SK-N-SH treated with all-trans-retinoic acid at 6 μM for 48 hours (cell line): ENCODE measurements at regions not wholly inside any gene's neighbourhood (a gene's known extent, or its start where the extent isn't known, plus 50 kb on each side); places are given as distances from the start of the nearest gene placed in this dataset.

Experiments used
- ARNTL ChIP-seq: fragments of 450-650 bp; formaldehyde crosslinking; IDR thresholded peaks from 2 replicates; pipeline ENCODE4 v1.5.0; 2020; ENCODE audit warnings: low read depth, mild to moderate bottlenecking, moderate library complexity, borderline replicate concordance
- BACH2 ChIP-seq: fragments of 250-450 bp; sonication (Bioruptor Pico); IDR thresholded peaks from 2 replicates; pipeline ENCODE4 v1.9.0; 2021; ENCODE audit warnings: mild to moderate bottlenecking, borderline replicate concordance
- ESRRG ChIP-seq: fragments of 250-450 bp; sonication (Bioruptor Pico); IDR thresholded peaks from 2 replicates; pipeline ENCODE4 v1.6.1; 2021; ENCODE audit warnings: mild to moderate bottlenecking
- PATZ1 ChIP-seq: fragments of 250-450 bp; sonication (Bioruptor Pico); IDR thresholded peaks from 2 replicates; pipeline ENCODE4 v1.8.0; 2020; ENCODE audit warnings: mild to moderate bottlenecking, moderate library complexity, borderline replicate concordance
- SNAI2 ChIP-seq: fragments of 250-450 bp; sonication (Bioruptor Pico); IDR thresholded peaks from 2 replicates; pipeline ENCODE4 v1.5.0; 2020; ENCODE audit warnings: mild to moderate bottlenecking, moderate library complexity
- TOX ChIP-seq: fragments of 250-450 bp; sonication (Bioruptor Pico); IDR thresholded peaks from 2 replicates; pipeline ENCODE4 v1.8.0; 2021; ENCODE audit warnings: mild to moderate bottlenecking, moderate library complexity, borderline replicate concordance
- ZC3H10 ChIP-seq: fragments of 250-450 bp; sonication (Bioruptor Pico); IDR thresholded peaks from 2 replicates; pipeline ENCODE4 v1.5.1; 2021; ENCODE audit warnings: mild to moderate bottlenecking, moderate library complexity
- ZFP3 ChIP-seq: fragments of 250-450 bp; sonication (Bioruptor Pico); IDR thresholded peaks from 2 replicates; pipeline ENCODE4 v1.5.0; 2020; ENCODE audit warnings: mild to moderate bottlenecking, moderate library complexity
- ZFP30 ChIP-seq: fragments of 450-650 bp; formaldehyde crosslinking; IDR thresholded peaks from 2 replicates; pipeline ENCODE4 v1.5.0; 2022; ENCODE audit warnings: mild to moderate bottlenecking, moderate library complexity
- TF ChIP-seq, protein P1 (sequence below): fragments of 250-450 bp; sonication (Bioruptor Pico); IDR thresholded peaks from 2 replicates; pipeline ENCODE4 v1.8.0; 2021; ENCODE audit warnings: low read depth, mild to moderate bottlenecking, moderate library complexity, borderline replicate concordance

DNA sequence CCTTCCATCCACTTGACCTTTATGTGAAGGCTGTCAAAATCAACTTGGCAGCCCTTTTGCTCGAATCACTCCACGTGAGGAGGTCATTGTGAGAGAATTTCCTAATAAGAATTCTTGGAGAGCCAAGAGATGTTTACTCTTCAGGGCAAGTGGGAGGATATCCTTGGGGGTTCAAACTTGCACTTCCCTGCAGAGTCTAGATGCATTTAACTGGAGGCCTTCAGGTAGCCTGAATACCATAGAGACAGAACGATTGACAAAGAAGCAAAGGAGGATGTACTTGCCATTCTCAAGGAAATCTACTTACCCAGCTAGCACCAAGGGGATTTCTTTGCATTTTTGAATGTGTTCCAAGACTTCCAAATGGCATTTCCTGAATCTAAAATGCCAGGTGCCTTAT, 1702.6 kb upstream of the FLRT2 start:
- no peak for TF ChIP-seq BACH2 (CRISPR knock-in tag)
- TF ChIP-seq ARNTL = no peak
- no peak for TF ChIP-seq PATZ1 (CRISPR knock-in tag)
- no peak for TF ChIP-seq ZFP3 (CRISPR knock-in tag)
- TF ChIP-seq ESRRG (CRISPR knock-in tag) = no peak
- TF ChIP-seq ZFP30 (CRISPR knock-in tag) = no peak
- TF ChIP-seq, protein P1, sequence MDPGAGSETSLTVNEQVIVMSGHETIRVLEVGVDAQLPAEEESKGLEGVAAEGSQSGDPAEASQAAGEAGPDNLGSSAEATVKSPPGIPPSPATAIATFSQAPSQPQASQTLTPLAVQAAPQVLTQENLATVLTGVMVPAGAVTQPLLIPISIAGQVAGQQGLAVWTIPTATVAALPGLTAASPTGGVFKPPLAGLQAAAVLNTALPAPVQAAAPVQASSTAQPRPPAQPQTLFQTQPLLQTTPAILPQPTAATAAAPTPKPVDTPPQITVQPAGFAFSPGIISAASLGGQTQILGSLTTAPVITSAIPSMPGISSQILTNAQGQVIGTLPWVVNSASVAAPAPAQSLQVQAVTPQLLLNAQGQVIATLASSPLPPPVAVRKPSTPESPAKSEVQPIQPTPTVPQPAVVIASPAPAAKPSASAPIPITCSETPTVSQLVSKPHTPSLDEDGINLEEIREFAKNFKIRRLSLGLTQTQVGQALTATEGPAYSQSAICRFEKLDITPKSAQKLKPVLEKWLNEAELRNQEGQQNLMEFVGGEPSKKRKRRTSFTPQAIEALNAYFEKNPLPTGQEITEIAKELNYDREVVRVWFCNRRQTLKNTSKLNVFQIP (CRISPR knock-in tag) = no peak
- no peak for TF ChIP-seq SNAI2
- TF ChIP-seq TOX (CRISPR knock-in tag) = no peak
- no peak for TF ChIP-seq ZC3H10 (CRISPR knock-in tag)
